Right forelimb (tissue), 1 donor: ENCODE measurements at regions not wholly inside any gene's neighbourhood (a gene's known extent, or its start where the extent isn't known, plus 50 kb on each side); places are given as distances from the start of the nearest gene placed in this dataset.

Experiments
- DNase-seq: peaks from one replicate; pipeline ENCODE4 v3.0.0-alpha.2; 2018

GRCh38 chr1:87439821-87440220 lies 111.1 kb downstream of the LMO4 start:
- DNase-seq, result no peak

GRCh38 chr1:87449348-87449963 lies 120.8 kb downstream of the LMO4 start:
- no peak for DNase-seq

- no peak for DNase-seq
Measured at GRCh38 chr1:87450136-87450535, 121.5 kb downstream of the LMO4 start.

- no peak for DNase-seq
Measured at GRCh38 chr1:87450615-87451209, 122.0 kb downstream of the LMO4 start.

GRCh38 chr1:87451229-87451920 lies 122.7 kb downstream of the LMO4 start:
- no peak for DNase-seq

- DNase-seq, result no peak
Measured at GRCh38 chr1:87452648-87453047, 124.0 kb downstream of the LMO4 start.

- no peak for DNase-seq
Measured at GRCh38 chr1:87457408-87457807, 128.7 kb downstream of the LMO4 start.

GRCh38 chr1:87462894-87463293 lies 134.2 kb downstream of the LMO4 start:
- DNase-seq, result no peak

- no peak for DNase-seq
Measured at GRCh38 chr1:87464022-87464490, 135.4 kb downstream of the LMO4 start.

GRCh38 chr1:87466621-87467020 lies 137.9 kb downstream of the LMO4 start:
- DNase-seq, result no peak

GRCh38 chr1:87472716-87473115 lies 144.0 kb downstream of the LMO4 start:
- DNase-seq, result no peak

- DNase-seq, result no peak
Measured at GRCh38 chr1:87473203-87473661, 144.6 kb downstream of the LMO4 start.

GRCh38 chr1:87474098-87474497 lies 145.4 kb downstream of the LMO4 start:
- DNase-seq, result no peak

GRCh38 chr1:87478231-87478630 lies 149.6 kb downstream of the LMO4 start:
- no peak for DNase-seq

- DNase-seq, result no peak
Measured at GRCh38 chr1:87495147-87495546, 166.5 kb downstream of the LMO4 start.

GRCh38 chr1:87495870-87496269 lies 167.2 kb downstream of the LMO4 start:
- no peak for DNase-seq

- DNase-seq, result no peak
Measured at GRCh38 chr1:87497380-87498203, 168.9 kb downstream of the LMO4 start.

GRCh38 chr1:87501738-87502137 lies 173.1 kb downstream of the LMO4 start:
- no peak for DNase-seq

GRCh38 chr1:87505391-87505983 lies 176.8 kb downstream of the LMO4 start:
- DNase-seq, result no peak

- DNase-seq, result no peak
Measured at GRCh38 chr1:87506147-87506546, 177.5 kb downstream of the LMO4 start.

GRCh38 chr1:87508247-87508787 lies 179.6 kb downstream of the LMO4 start:
- DNase-seq, result no peak

- no peak for DNase-seq
Measured at GRCh38 chr1:87510540-87510939, 181.9 kb downstream of the LMO4 start.

- no peak for DNase-seq
Measured at GRCh38 chr1:87511449-87511848, 182.8 kb downstream of the LMO4 start.
